ENCODE measurements at regions not wholly inside any gene's neighbourhood (a gene's known extent, or its start where the extent isn't known, plus 50 kb on each side); places are given as distances from the start of the nearest gene placed in this dataset.
"Not testable (repeated sequence)": the region's sequence is repeated elsewhere in the genome, so short reads cannot be mapped to it uniquely, and the experiment has no call there.

DNA sequence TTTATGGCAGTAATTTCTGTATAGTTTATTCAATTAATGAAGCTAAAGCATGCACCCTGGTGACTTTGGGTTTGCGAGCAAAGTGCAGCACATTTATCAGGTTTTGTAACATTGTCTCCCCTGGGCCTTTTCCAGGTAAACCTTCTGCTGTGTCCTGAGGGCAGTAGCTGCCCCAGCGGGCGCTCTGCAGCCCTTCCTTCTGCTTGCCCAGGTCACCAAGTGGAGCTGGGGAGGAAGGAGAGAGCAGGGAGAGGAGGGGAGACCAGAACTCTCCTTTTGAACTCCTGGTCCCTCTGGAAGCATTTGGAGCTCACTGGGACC lies 145.6 kb downstream of the DLL1 start:
- H3K27ac ChIP-seq, result no peak overlapping the region
- ChIA-PET CTCF (no interaction called here), POLR2A (ENCODE audit: low non-redundant PET) (no interaction called here)
- TF ChIP-seq, protein P1, sequence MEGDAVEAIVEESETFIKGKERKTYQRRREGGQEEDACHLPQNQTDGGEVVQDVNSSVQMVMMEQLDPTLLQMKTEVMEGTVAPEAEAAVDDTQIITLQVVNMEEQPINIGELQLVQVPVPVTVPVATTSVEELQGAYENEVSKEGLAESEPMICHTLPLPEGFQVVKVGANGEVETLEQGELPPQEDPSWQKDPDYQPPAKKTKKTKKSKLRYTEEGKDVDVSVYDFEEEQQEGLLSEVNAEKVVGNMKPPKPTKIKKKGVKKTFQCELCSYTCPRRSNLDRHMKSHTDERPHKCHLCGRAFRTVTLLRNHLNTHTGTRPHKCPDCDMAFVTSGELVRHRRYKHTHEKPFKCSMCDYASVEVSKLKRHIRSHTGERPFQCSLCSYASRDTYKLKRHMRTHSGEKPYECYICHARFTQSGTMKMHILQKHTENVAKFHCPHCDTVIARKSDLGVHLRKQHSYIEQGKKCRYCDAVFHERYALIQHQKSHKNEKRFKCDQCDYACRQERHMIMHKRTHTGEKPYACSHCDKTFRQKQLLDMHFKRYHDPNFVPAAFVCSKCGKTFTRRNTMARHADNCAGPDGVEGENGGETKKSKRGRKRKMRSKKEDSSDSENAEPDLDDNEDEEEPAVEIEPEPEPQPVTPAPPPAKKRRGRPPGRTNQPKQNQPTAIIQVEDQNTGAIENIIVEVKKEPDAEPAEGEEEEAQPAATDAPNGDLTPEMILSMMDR (conservative IDR thresholded peaks at IDR 0.05; ENCODE audit: low read depth), result no peak
- no peak for DNase-seq (ENCODE audit: low spot score)

DNA sequence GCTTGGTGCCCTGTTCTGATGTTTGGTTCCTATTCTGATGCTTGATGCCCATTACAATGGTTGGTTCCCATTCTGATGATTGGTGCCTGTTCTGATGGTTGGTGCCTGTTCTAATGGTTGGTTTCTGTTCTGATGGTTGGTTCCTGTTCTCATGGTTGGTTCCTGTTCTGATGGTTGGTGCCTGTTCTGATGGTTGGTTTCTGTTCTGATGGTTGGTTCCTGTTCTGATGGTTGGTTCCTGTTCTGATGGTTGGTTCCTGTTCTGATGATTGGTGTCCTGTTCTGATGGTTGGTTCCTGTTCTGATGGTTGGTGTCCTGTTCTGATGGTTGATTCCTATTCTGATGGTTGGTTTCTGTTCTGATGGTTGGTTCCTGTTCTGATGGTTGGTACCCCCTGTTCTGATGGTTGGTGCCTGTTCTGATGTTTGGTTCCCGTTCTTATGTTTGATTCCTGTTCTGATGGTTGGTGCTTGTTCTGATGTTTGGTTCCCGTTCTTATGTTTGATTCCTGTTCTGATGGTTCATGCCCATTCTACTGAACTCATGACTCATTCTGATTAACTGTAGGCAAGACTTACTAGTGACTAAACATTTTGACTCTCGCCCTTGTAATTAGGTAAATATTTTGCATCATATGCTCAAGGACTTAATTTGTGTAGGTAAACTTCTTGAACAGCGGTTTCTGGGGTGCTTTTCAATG lies 146.2 kb downstream of the DLL1 start:
- H3K27ac ChIP-seq, result no peak overlapping the region
- TF ChIP-seq, protein P1 (conservative IDR thresholded peaks at IDR 0.05; ENCODE audit: low read depth), result no peak
- DNase-seq (ENCODE audit: low spot score), result peak; percentile 40
- ChIA-PET CTCF (no interaction called here), POLR2A (ENCODE audit: low non-redundant PET) (no interaction called here)

DNA sequence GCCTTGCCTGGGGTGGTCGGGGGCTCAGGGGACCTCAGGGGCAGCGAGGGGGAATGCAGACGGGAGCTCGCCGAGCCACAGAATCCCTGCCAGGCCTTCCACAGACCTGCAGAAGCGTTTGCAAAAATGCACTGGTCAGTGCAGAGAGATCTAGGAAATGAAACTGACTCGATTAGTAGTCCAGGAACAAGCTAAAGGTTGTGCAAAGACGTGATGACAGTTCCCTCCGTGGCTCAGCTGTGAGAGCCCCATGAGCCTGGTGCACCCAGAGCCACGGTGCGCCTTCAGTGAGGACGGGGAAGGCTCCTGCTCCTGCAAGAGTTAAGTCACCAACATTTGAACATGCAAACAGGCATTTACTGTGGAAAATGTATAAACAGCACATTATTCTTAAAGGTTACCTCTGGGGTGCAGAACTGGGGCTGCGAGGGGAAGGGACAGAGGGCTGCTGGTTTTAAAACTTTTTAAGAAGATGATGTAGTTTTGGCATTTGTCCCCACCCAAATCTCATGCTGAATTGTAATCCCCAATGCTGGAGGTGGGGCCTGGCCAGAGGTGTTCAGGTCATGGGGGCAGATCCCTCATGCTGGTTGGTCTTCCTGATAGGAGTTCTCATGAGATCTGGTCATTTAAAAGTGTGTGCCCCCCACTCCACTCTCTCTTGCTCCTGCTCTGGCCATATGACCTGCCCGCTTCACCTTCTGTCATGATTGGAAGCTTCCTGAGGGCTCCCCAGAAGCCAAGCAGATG lies 147.3 kb downstream of the DLL1 start:
- DNase-seq (ENCODE audit: low spot score), result no peak
- POLR2A ChIA-PET (ENCODE audit: low non-redundant PET), result no interaction called here
- TF ChIP-seq, protein P1 (conservative IDR thresholded peaks at IDR 0.05; ENCODE audit: low read depth), result no peak
- no peak overlapping the region for H3K27ac ChIP-seq
- CTCF ChIA-PET, result no interaction called here

DNA sequence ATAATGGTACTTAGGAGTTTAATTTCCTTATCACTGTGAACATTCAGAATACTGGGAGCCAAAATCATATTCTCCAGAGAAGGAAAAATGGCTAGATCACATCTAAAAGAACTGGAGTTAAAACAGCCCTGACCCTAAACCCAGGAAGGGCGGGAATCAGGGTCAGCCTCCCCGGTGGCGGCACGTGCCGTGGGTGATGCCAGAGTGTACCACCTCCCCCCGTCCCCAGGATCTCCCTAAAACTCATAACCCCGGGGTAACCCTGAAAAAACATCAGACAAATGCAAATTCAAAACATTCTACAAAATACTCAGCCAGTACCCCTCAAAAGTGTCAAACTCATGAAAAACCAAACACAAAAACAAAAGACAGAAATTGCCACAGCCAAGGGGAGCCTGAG lies 148.3 kb downstream of the DLL1 start:
- TF ChIP-seq, protein P1 (conservative IDR thresholded peaks at IDR 0.05; ENCODE audit: low read depth), result no peak
- ChIA-PET POLR2A (ENCODE audit: low non-redundant PET) (no interaction called here), CTCF (no interaction called here)
- no peak overlapping the region for H3K27ac ChIP-seq
- no peak for DNase-seq (ENCODE audit: low spot score)

DNA sequence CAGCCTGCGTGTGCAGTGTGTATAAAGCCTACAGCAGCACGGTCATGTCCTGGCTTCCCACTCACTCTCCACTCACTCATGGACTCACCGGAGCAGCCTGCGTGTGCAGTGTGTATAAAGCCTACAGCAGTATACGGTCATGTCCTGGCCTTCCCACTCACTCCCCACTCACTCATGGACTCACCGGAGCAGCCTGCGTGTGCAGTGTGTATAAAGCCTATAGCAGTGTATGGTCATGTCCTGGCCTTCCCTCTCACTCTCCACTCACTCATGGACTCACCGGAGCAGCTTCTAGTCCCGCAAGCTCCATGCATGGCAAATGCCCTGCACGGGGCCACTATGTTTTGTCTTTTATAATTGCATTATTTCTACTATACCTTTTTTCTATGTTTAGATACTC lies 149.8 kb downstream of the DLL1 start:
- POLR2A ChIA-PET (ENCODE audit: low non-redundant PET); DNase-seq (ENCODE audit: low spot score); H3K27ac ChIP-seq: not testable (repeated sequence)
- CTCF ChIA-PET, result interaction anchor here (1.0 kb wide), 1 partner anchor 11 kb away, joined by 4 read pairs; no protein-coding TSS in a partner anchor

DNA sequence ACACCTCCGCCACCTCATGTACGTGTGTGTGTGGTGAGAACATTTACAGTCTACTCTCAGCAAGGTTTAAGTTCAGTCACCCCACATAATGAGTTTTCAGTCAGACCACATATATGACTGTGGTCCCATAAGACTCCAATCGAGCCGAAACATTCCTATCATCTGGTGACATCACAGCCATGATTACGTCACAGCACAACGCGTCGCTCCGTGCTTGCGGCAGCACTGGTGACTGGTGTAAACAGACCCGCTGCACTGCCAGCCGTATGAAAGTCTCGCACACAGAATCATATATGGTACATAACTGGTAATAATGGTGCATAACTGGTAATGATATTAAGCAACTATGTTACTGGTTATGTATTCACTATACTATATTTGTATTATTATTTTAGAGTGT lies 150.7 kb downstream of the DLL1 start:
- DNase-seq (ENCODE audit: low spot score), result no peak
- TF ChIP-seq, protein P1 (conservative IDR thresholded peaks at IDR 0.05; ENCODE audit: low read depth), result no peak
- POLR2A ChIA-PET (ENCODE audit: low non-redundant PET), result no interaction called here
- H3K27ac ChIP-seq, result no peak overlapping the region
- CTCF ChIA-PET, result no interaction called here

DNA sequence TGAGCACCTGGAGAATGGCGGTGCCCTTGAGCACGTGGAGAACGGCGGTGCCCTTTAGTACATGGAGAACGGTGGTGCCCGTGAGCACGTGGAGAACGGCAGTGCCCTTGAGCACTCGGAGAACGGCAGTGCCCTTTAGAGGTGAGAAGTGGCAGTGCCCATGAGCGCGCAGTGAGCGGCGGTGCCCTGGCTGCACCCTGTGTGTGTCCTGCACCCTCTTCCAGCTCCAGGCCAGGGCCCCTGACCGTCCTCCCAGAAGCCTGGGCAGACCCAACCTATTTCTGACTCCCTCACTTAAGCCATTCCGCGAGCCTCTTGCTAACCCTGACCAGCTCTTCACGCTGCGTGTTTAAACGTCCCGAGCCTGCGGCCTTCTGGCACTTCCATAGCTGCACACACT lies 151.3 kb downstream of the DLL1 start:
- TF ChIP-seq, protein P1 (conservative IDR thresholded peaks at IDR 0.05; ENCODE audit: low read depth), result no peak

DNA sequence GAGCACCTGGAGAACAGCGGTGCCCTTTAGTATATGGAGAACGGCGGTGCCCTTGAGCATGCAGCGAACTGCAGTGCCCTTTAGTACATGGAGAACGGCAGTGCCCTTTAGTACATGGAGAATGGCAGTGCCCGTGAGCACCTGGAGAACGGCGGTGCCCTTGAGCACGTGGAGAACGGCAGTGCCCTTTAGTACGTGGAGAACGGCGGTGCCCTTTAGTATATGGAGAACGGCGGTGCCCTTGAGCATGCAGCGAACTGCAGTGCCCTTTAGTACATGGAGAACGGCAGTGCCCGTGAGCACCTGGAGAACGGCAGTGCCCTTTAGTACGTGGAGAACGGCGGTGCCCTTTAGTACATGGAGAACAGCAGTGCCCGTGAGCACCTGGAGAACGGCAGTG lies 151.8 kb downstream of the DLL1 start:
- CTCF ChIA-PET; H3K27ac ChIP-seq; DNase-seq (ENCODE audit: low spot score); POLR2A ChIA-PET (ENCODE audit: low non-redundant PET): not testable (repeated sequence)

More for the DNA sequence above, 151.3 kb downstream of the DLL1 start:
- ChIA-PET POLR2A (ENCODE audit: low non-redundant PET) (no interaction called here), CTCF (no interaction called here)
- no peak overlapping the region for H3K27ac ChIP-seq
- no peak for DNase-seq (ENCODE audit: low spot score)

Measured in RWPE1 (cell line).